DOHH2 (cell line): ENCODE measurements at regions not wholly inside any gene's neighbourhood (a gene's known extent, or its start where the extent isn't known, plus 50 kb on each side); places are given as distances from the start of the nearest gene placed in this dataset.
"Not testable (repeated sequence)": the region's sequence is repeated elsewhere in the genome, so short reads cannot be mapped to it uniquely, and the experiment has no call there.

Experiments
- H3F3A ChIP-seq: fragments of 200-600 bp; sonication (generic), shearing (Covaris generic); 2 replicates; pipeline ENCODE4 v1.6.0; 2016; ENCODE audit warnings: antibody characterized with exemption, mild to moderate bottlenecking; ENCODE audit not compliant: control insufficient read depth, insufficient read depth
- H3K27ac ChIP-seq: fragments of 200-600 bp; sonication (generic); 2 replicates; pipeline ENCODE4 v1.5.1; 2014; ENCODE audit warnings: low read depth, mild to moderate bottlenecking, low read length, moderate library complexity
- H3K27me3 ChIP-seq: fragments of 200-600 bp; sonication (generic); 2 replicates; pipeline ENCODE4 v1.6.1; 2014; ENCODE audit warnings: mild to moderate bottlenecking, low read length, mixed read lengths; ENCODE audit not compliant: control insufficient read depth
- H3K36me3 ChIP-seq: fragments of 200-600 bp; sonication (generic); 2 replicates; pipeline ENCODE4 v1.6.1; 2014; ENCODE audit warnings: mild to moderate bottlenecking, low read length, moderate library complexity, mixed read lengths; ENCODE audit not compliant: control insufficient read depth
- H3K4me1 ChIP-seq: fragments of 200-600 bp; sonication (generic); 2 replicates; pipeline ENCODE4 v1.6.1; 2014; ENCODE audit warnings: mild to moderate bottlenecking, low read length, mixed read lengths; ENCODE audit not compliant: control insufficient read depth
- H3K4me2 ChIP-seq: fragments of 200-600 bp; sonication (generic); 2 replicates; pipeline ENCODE4 v1.6.0; 2014; ENCODE audit warnings: mild to moderate bottlenecking, low read length, moderate library complexity
- H3K4me3 ChIP-seq: fragments of 200-600 bp; sonication (generic); 2 replicates; pipeline ENCODE4 v1.5.1; 2014; ENCODE audit warnings: mild to moderate bottlenecking, low read length, mixed read lengths
- H3K79me2 ChIP-seq: fragments of 200-600 bp; sonication (generic); 2 replicates; pipeline ENCODE4 v1.6.1; 2014; ENCODE audit warnings: mild to moderate bottlenecking, low read length, mixed read lengths; ENCODE audit not compliant: control insufficient read depth
- H3K9me2 ChIP-seq: fragments of 200-600 bp; sonication (generic); replicated peaks from 2 replicates; pipeline ENCODE4 v1.6.1; 2014; ENCODE audit warnings: mild to moderate bottlenecking, low read length, mixed read lengths; ENCODE audit not compliant: control insufficient read depth
- H3K9me3 ChIP-seq: fragments of 200-600 bp; sonication (generic); 2 replicates; pipeline ENCODE4 v1.6.1; 2014; ENCODE audit warnings: antibody characterized with exemption, low read length, mixed read lengths; ENCODE audit not compliant: control insufficient read depth, insufficient read depth
- H4K20me1 ChIP-seq: fragments of 200-600 bp; sonication (generic); 2 replicates; pipeline ENCODE4 v1.6.0; 2014; ENCODE audit warnings: low read depth, mild to moderate bottlenecking, antibody characterized with exemption, low read length, moderate library complexity; ENCODE audit not compliant: control insufficient read depth, insufficient read depth
- CTCF ChIP-seq: fragments of 200-600 bp; sonication (generic); IDR thresholded peaks from one replicate; pipeline ENCODE4 v1.5.1; 2014; ENCODE audit warnings: antibody characterized with exemption, mild to moderate bottlenecking, low read depth, low read length; ENCODE audit not compliant: poor library complexity, severe bottlenecking

GRCh38 chr1:121087221-121087620 lies 96.9 kb downstream of the FAM72B start:
- H3K9me3 ChIP-seq, H3K27me3 ChIP-seq: not testable (repeated sequence)

GRCh38 chr1:121088568-121088967 lies 95.6 kb downstream of the FAM72B start:
- not testable (repeated sequence) for H3K4me1 ChIP-seq, H3K27ac ChIP-seq, H3K36me3 ChIP-seq, H3K9me3 ChIP-seq, H3K79me2 ChIP-seq, H3K9me2 ChIP-seq, H3K27me3 ChIP-seq, H3F3A ChIP-seq, H4K20me1 ChIP-seq, H3K4me3 ChIP-seq, H3K4me2 ChIP-seq

More at GRCh38 chr1:121087221-121087620, 96.9 kb downstream of the FAM72B start:
- not testable (repeated sequence) for H3F3A ChIP-seq, H3K4me2 ChIP-seq, H4K20me1 ChIP-seq, H3K4me1 ChIP-seq, H3K79me2 ChIP-seq, H3K9me2 ChIP-seq, H3K4me3 ChIP-seq, H3K36me3 ChIP-seq, H3K27ac ChIP-seq

GRCh38 chr1:121092329-121092968 lies 91.7 kb downstream of the FAM72B start:
- not testable (repeated sequence) for H3K4me2 ChIP-seq, H3K4me1 ChIP-seq, H3K27me3 ChIP-seq, H3F3A ChIP-seq, H3K9me3 ChIP-seq, H3K4me3 ChIP-seq, H3K27ac ChIP-seq, H3K79me2 ChIP-seq, H3K36me3 ChIP-seq, H3K9me2 ChIP-seq, H4K20me1 ChIP-seq

- not testable (repeated sequence) for H3K79me2 ChIP-seq, H3F3A ChIP-seq, H3K4me1 ChIP-seq, H3K4me2 ChIP-seq, H3K4me3 ChIP-seq, H3K9me2 ChIP-seq, H3K27ac ChIP-seq, H3K9me3 ChIP-seq, H4K20me1 ChIP-seq, H3K36me3 ChIP-seq, H3K27me3 ChIP-seq
These were observed 89.1 kb downstream of the FAM72B start for GRCh38 chr1:121095014-121095413.

GRCh38 chr1:121097127-121097866 lies 86.8 kb downstream of the FAM72B start:
- H3K4me2 ChIP-seq, result peak overlapping the region; percentile 31
- not testable (repeated sequence) for H4K20me1 ChIP-seq

GRCh38 chr1:121097867-121098215 lies 86.3 kb downstream of the FAM72B start:
- not testable (repeated sequence) for H3K4me1 ChIP-seq, H3F3A ChIP-seq, H3K9me3 ChIP-seq, H3K79me2 ChIP-seq, H3K4me3 ChIP-seq, H3K27me3 ChIP-seq, H4K20me1 ChIP-seq, H3K27ac ChIP-seq, H3K36me3 ChIP-seq, H3K9me2 ChIP-seq
- peak overlapping the region; percentile 31 for H3K4me2 ChIP-seq

More at GRCh38 chr1:121097127-121097866, 86.8 kb downstream of the FAM72B start:
- H3K9me2 ChIP-seq, H3F3A ChIP-seq, H3K27me3 ChIP-seq, H3K79me2 ChIP-seq, H3K36me3 ChIP-seq, H3K4me1 ChIP-seq, H3K27ac ChIP-seq, H3K9me3 ChIP-seq: not testable (repeated sequence)
- TF ChIP-seq CTCF, result peak; percentile 39
- peak overlapping the region; percentile 27; the same call in 1 of the 2 replicates for H3K4me3 ChIP-seq

GRCh38 chr1:121109025-121109424 lies 75.1 kb downstream of the FAM72B start:
- H3K27me3 ChIP-seq, H4K20me1 ChIP-seq, H3K4me2 ChIP-seq, H3F3A ChIP-seq, H3K4me1 ChIP-seq, H3K9me3 ChIP-seq, H3K36me3 ChIP-seq, H3K79me2 ChIP-seq, H3K4me3 ChIP-seq, H3K27ac ChIP-seq, H3K9me2 ChIP-seq: not testable (repeated sequence)
